ENCODE measurements at regions not wholly inside any gene's neighbourhood (a gene's known extent, or its start where the extent isn't known, plus 50 kb on each side); places are given as distances from the start of the nearest gene placed in this dataset.

- no peak for FAIRE-seq
Observed at GRCh38 chr1:115233598-115233997, 104.5 kb downstream of the NGF start.

GRCh38 chr1:115230281-115230680 is 107.8 kb downstream of the NGF start:
- no peak for FAIRE-seq

- FAIRE-seq = no peak
Observed at GRCh38 chr1:115229016-115229415, 109.0 kb downstream of the NGF start.

- FAIRE-seq = no peak
Observed at GRCh38 chr1:115228191-115228590, 109.9 kb downstream of the NGF start.

- no peak for FAIRE-seq
Observed at GRCh38 chr1:115227346-115228082, 110.5 kb downstream of the NGF start.

- FAIRE-seq = no peak
Observed at GRCh38 chr1:115225993-115226685, 111.9 kb downstream of the NGF start.

- FAIRE-seq = no peak
Observed at GRCh38 chr1:115224636-115225035, 113.4 kb downstream of the NGF start.

- FAIRE-seq = no peak
Observed at GRCh38 chr1:115222616-115223402, 115.2 kb downstream of the NGF start.

- FAIRE-seq = no peak
Observed at GRCh38 chr1:115220340-115221270, 117.4 kb downstream of the NGF start.

- no peak for FAIRE-seq
Observed at GRCh38 chr1:115219927-115220326, 118.1 kb downstream of the NGF start.

- FAIRE-seq = no peak
Observed at GRCh38 chr1:115218699-115219098, 119.3 kb downstream of the NGF start.

GRCh38 chr1:115218034-115218405 is 120.0 kb downstream of the NGF start:
- no peak for FAIRE-seq

GRCh38 chr1:115217150-115218033 is 120.7 kb downstream of the NGF start:
- FAIRE-seq = no peak

- FAIRE-seq = no peak
Observed at GRCh38 chr1:115215703-115216521, 122.1 kb downstream of the NGF start.

GRCh38 chr1:115215110-115215509 is 122.9 kb downstream of the NGF start:
- no peak for FAIRE-seq

- FAIRE-seq = no peak
Observed at GRCh38 chr1:115214098-115214497, 124.0 kb downstream of the NGF start.

GRCh38 chr1:115213130-115213529 is 123.8 kb upstream of the TSPAN2 start:
- FAIRE-seq = no peak

GRCh38 chr1:115211071-115211745 is 121.9 kb upstream of the TSPAN2 start:
- FAIRE-seq = no peak

- no peak for FAIRE-seq
Observed at GRCh38 chr1:115210302-115210711, 121.0 kb upstream of the TSPAN2 start.

- FAIRE-seq = peak; percentile 61
Observed at GRCh38 chr1:115204513-115204912, 115.2 kb upstream of the TSPAN2 start.
